Gastrocnemius medialis (tissue), 4 donors: ENCODE measurements at regions not wholly inside any gene's neighbourhood (a gene's known extent, or its start where the extent isn't known, plus 50 kb on each side); places are given as distances from the start of the nearest gene placed in this dataset.

ENCODE experiments used
- POLR2A ChIP-seq, 2 donors: fragments of 450-650 bp; IDR thresholded peaks; one replicate each; pipeline ENCODE4 v1.6.1; 2017; ENCODE audit warnings: antibody characterized with exemption in 2 of 2, mild to moderate bottlenecking in 2 of 2, moderate library complexity in 2 of 2
- TF ChIP-seq, protein P1 (sequence below), 5 experiments: fragments of 450-650 bp in 3 of 5; fragments of 200-600 bp in 2 of 5; sonication (generic) in 2 of 5; IDR thresholded peaks in 4 of 5; conservative IDR thresholded peaks in 1 of 5; 1 replicate in 4 of 5; 2 replicates in 1 of 5; pipeline ENCODE4 v1.5.1; 2016 to 2019; ENCODE audit warnings: antibody characterized with exemption in 5 of 5, mild to moderate bottlenecking in 3 of 5, moderate library complexity in 3 of 5

DNA sequence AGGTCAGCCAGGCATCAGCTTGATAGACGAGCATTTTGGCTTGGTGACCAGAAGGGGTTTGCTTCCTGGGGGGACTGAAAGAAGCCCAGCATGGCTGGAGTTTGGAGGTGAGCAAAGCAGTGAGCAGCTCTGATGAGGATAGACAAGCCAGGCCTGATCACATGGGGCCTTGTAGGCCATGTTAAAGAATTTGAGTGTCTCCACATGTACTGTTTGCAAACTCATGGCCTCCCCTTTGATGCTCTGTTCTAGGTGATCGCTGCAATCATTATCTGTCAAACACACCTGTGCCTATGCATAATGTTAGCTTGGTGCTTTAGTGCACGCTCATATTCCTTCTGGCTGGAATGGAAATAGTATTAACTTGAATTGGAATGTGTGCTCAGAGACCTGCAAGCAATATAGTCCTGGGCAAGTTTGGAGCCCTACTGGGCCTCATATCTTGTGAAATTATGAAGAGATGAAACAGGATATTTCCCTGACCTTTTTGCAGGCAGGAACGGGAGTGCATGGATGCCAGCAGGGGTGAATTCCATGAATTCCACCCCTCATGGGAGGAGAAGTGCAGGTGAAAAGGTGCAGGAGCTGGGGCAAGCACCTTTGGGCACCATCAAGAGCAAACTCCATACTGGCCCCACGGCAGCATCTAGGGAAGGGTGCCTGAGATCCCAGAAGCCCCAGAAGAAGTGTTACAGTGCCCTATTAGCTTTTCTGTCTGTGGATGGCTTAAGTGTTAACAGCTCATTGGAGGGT lies 480.5 kb downstream of the EPM2A start:
- TF ChIP-seq, protein P1, sequence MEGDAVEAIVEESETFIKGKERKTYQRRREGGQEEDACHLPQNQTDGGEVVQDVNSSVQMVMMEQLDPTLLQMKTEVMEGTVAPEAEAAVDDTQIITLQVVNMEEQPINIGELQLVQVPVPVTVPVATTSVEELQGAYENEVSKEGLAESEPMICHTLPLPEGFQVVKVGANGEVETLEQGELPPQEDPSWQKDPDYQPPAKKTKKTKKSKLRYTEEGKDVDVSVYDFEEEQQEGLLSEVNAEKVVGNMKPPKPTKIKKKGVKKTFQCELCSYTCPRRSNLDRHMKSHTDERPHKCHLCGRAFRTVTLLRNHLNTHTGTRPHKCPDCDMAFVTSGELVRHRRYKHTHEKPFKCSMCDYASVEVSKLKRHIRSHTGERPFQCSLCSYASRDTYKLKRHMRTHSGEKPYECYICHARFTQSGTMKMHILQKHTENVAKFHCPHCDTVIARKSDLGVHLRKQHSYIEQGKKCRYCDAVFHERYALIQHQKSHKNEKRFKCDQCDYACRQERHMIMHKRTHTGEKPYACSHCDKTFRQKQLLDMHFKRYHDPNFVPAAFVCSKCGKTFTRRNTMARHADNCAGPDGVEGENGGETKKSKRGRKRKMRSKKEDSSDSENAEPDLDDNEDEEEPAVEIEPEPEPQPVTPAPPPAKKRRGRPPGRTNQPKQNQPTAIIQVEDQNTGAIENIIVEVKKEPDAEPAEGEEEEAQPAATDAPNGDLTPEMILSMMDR (IDR thresholded peaks at IDR 0.05 in 4 of 5, conservative IDR thresholded peaks at IDR 0.05 in 1 of 5) = no peak
- no peak for TF ChIP-seq POLR2A (IDR thresholded peaks at IDR 0.05)
